PC-9 (cell line): ENCODE measurements at regions not wholly inside any gene's neighbourhood (a gene's known extent, or its start where the extent isn't known, plus 50 kb on each side); places are given as distances from the start of the nearest gene placed in this dataset.
"Not testable (repeated sequence)": the region's sequence is repeated elsewhere in the genome, so short reads cannot be mapped to it uniquely, and the experiment has no call there.

Experiments
- EZH2 ChIP-seq: fragments of 200-600 bp; sonication (generic); IDR thresholded peaks from 2 replicates; pipeline ENCODE4 v1.8.0; 2017; ENCODE audit warnings: antibody characterized with exemption, low read depth
- TF ChIP-seq, protein P1 (sequence below): fragments of 200-600 bp; sonication (generic); conservative IDR thresholded peaks from 2 replicates; pipeline ENCODE4 v1.6.1; 2017; ENCODE audit warnings: mixed run types, antibody characterized with exemption, mild to moderate bottlenecking, moderate library complexity

DNA sequence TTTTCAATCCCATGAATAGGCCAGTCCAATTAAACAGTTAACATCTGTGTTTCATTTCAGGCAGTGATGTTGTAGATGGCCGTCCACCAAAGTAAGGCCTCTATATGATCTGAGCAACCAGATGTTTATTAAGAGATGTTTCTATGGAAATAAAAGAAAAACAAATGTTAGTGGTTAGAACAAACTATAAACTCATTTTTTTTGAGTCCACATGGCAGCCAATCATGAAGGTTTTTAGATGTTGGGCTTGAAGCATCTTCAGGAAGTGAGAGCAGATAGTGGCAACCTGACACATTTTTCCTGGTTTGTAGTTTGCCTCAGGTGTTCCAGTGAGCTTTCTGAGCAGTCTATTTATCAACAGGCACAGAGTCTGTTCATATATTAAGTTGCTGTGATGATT lies 746.1 kb downstream of the PRIM2 start:
- TF ChIP-seq, protein P1, sequence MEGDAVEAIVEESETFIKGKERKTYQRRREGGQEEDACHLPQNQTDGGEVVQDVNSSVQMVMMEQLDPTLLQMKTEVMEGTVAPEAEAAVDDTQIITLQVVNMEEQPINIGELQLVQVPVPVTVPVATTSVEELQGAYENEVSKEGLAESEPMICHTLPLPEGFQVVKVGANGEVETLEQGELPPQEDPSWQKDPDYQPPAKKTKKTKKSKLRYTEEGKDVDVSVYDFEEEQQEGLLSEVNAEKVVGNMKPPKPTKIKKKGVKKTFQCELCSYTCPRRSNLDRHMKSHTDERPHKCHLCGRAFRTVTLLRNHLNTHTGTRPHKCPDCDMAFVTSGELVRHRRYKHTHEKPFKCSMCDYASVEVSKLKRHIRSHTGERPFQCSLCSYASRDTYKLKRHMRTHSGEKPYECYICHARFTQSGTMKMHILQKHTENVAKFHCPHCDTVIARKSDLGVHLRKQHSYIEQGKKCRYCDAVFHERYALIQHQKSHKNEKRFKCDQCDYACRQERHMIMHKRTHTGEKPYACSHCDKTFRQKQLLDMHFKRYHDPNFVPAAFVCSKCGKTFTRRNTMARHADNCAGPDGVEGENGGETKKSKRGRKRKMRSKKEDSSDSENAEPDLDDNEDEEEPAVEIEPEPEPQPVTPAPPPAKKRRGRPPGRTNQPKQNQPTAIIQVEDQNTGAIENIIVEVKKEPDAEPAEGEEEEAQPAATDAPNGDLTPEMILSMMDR = not testable (repeated sequence)
- not testable (repeated sequence) for TF ChIP-seq EZH2
